Trophoblast cell (in vitro differentiated cells and primary cell): ENCODE measurements at regions not wholly inside any gene's neighbourhood (a gene's known extent, or its start where the extent isn't known, plus 50 kb on each side); places are given as distances from the start of the nearest gene placed in this dataset.
A peak's percentile ranks its signal among the peaks of the same experiment; 100 is the strongest.

ENCODE experiments used
- DNase-seq, 2 donors: peaks; one replicate each; pipeline ENCODE4 v3.0.0-alpha.2; 2016
- H2AFZ ChIP-seq: 2 replicates; pipeline ENCODE4 v1.6.1; 2013; ENCODE audit warnings: low read length, moderate library complexity, mild to moderate bottlenecking; ENCODE audit not compliant: insufficient read depth, poor library complexity
- H2AK5ac ChIP-seq: 2 replicates; pipeline ENCODE4 v1.6.1; 2013; ENCODE audit warnings: mild to moderate bottlenecking, low read length
- H2BK120ac ChIP-seq: 2 replicates; pipeline ENCODE4 v1.6.1; 2013; ENCODE audit warnings: low read length, mild to moderate bottlenecking, moderate library complexity; ENCODE audit not compliant: insufficient read depth, poor library complexity
- H2BK12ac ChIP-seq: 2 replicates; pipeline ENCODE4 v1.6.1; 2013; ENCODE audit warnings: mild to moderate bottlenecking, low read length, moderate library complexity
- H2BK5ac ChIP-seq: 2 replicates; pipeline ENCODE4 v1.6.1; 2013; ENCODE audit warnings: low read length, low read depth, moderate library complexity, mild to moderate bottlenecking; ENCODE audit not compliant: poor library complexity
- H3K14ac ChIP-seq: 2 replicates; pipeline ENCODE4 v1.6.1; 2013; ENCODE audit warnings: mild to moderate bottlenecking, low read length
- H3K18ac ChIP-seq: 2 replicates; pipeline ENCODE4 v1.6.1; 2013; ENCODE audit warnings: mild to moderate bottlenecking, low read length
- H3K23ac ChIP-seq: 2 replicates; pipeline ENCODE4 v1.6.1; 2013; ENCODE audit warnings: low read length
- H3K27ac ChIP-seq: 2 replicates; pipeline ENCODE4 v1.5.1; 2013; ENCODE audit warnings: low read depth, mild to moderate bottlenecking, inconsistent platforms, low read length, moderate library complexity
- H3K27me3 ChIP-seq: 2 replicates; pipeline ENCODE4 v1.6.1; 2013; ENCODE audit warnings: inconsistent platforms, mild to moderate bottlenecking, low read length, moderate library complexity; ENCODE audit not compliant: insufficient read depth
- H3K36me3 ChIP-seq, 2 experiments: 1 replicate in 1 of 2; 2 replicates in 1 of 2; pipeline ENCODE4 v1.6.1; 2013; ENCODE audit warnings: low read length in 2 of 2, mild to moderate bottlenecking in 2 of 2, moderate library complexity in 1 of 2; ENCODE audit not compliant: insufficient read depth in 2 of 2, control insufficient read depth in 1 of 2
- H3K4ac ChIP-seq: 2 replicates; pipeline ENCODE4 v1.6.1; 2013; ENCODE audit warnings: low read depth, mild to moderate bottlenecking, low read length, moderate library complexity
- H3K4me1 ChIP-seq, 2 experiments: 1 replicate in 1 of 2; 2 replicates in 1 of 2; pipeline ENCODE4 v1.6.1; 2013; ENCODE audit warnings: low read length in 2 of 2, mild to moderate bottlenecking in 2 of 2, moderate library complexity in 1 of 2; ENCODE audit not compliant: insufficient read depth in 2 of 2, control insufficient read depth in 1 of 2
- H3K4me2 ChIP-seq: 2 replicates; pipeline ENCODE4 v1.6.1; 2013; ENCODE audit warnings: inconsistent platforms, mild to moderate bottlenecking, low read length, moderate library complexity
- H3K4me3 ChIP-seq: 2 replicates; pipeline ENCODE4 v1.5.1; 2013; ENCODE audit warnings: mild to moderate bottlenecking, low read depth, low read length, inconsistent platforms
- H3K79me1 ChIP-seq: one replicate; pipeline ENCODE4 v1.6.1; 2013; ENCODE audit warnings: low read length
- H3K79me2 ChIP-seq: 2 replicates; pipeline ENCODE4 v1.6.1; 2013; ENCODE audit warnings: low read length, mild to moderate bottlenecking; ENCODE audit not compliant: control insufficient read depth, insufficient read depth, poor library complexity
- H3K9ac ChIP-seq: 2 replicates; pipeline ENCODE4 v1.6.1; 2013; ENCODE audit warnings: mild to moderate bottlenecking, low read length
- H3K9me3 ChIP-seq: 2 replicates; pipeline ENCODE4 v1.6.1; 2013; ENCODE audit warnings: low read depth, mild to moderate bottlenecking, control low read depth, inconsistent platforms, low read length; ENCODE audit not compliant: insufficient read depth
- H4K12ac ChIP-seq: 2 replicates; pipeline ENCODE4 v1.6.1; 2013; ENCODE audit warnings: low read depth, mild to moderate bottlenecking, low read length, moderate library complexity
- H4K8ac ChIP-seq: 2 replicates; pipeline ENCODE4 v1.6.1; 2013; ENCODE audit warnings: low read depth, mild to moderate bottlenecking, low read length, moderate library complexity
- H4K91ac ChIP-seq: one replicate; pipeline ENCODE4 v1.6.1; 2013; ENCODE audit warnings: low read depth, mild to moderate bottlenecking, low read length, moderate library complexity
- WGBS: extraction: QIAGEN DNeasy Blood & Tissue Kit; methylation state at CpG from one replicate; pipeline ENCODE4 v1.1.7; 2013; ENCODE audit warnings: missing lambda C conversion rate; ENCODE audit not compliant: insufficient read length, insufficient coverage; ENCODE audit errors: extremely low coverage; 5-methylcytosine and 5-hydroxymethylcytosine counted together

DNA sequence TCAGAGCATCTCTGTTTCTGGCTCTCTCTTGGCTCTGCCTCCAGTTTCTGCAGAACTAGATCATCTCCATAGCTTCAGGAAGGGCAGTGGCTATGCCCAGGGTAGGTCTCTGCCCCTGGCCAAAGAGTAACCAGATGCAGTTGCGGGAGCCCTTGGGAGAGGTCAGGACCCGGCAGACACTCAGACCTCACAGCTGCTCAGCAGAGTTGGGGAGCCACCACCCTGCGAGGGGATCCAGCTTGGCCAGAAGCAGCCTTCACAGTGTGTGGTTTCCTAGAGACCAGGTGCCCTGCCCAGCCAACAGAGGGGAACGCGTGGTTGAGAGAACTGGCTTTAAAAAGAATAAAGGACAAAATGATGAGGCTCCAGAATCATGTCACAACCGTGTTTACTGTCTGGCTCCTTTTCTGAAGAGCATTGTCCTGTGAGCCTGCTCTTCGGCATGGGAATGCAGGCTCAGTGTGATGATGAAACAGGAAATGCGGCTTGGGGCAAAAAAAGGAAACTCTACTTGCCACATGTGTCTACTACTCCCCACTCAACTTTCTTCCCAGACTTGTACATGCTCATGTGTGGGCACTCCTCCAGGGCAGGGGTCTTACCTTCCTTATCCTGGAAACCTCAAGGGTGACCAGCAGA, 243.1 kb downstream of the INHBA start:
- Histone ChIP-seq H3K9ac (no peak overlapping the region), H3K9me3 (no peaks in the 10 kb centered on the region), H3K4ac (no peak overlapping the region), H3K79me2 (no peaks in the 10 kb centered on the region), H3K36me3 (no peaks in the 10 kb centered on the region), H3K79me1 (peaks cover 2% of the 10 kb centered on the region), H4K91ac (peak overlapping the region; percentile 55), H2AK5ac (no peak overlapping the region), H3K23ac (no peak overlapping the region), H3K4me3 (no peak overlapping the region), H2AFZ (no peak overlapping the region), H4K8ac (peak overlapping the region; percentile 54), H3K18ac (peak overlapping the region; percentile 29), H3K27me3 (no peaks in the 10 kb centered on the region), H2BK12ac (no peak overlapping the region), H2BK5ac (no peak overlapping the region), H3K27ac (no peak overlapping the region), H4K12ac (peak overlapping the region; percentile 7), H3K4me2 (no peak overlapping the region), H2BK120ac (peak overlapping the region; percentile 25), H3K14ac (peak overlapping the region; percentile 28), H3K4me1 (peaks cover 5 to 6% of the 10 kb centered on the region in 2 experiments)
- peak in 1 of 2 donors; percentile 5 for DNase-seq
- no CpG with 5 or more reads among the region's 8 CpGs for WGBS

DNA sequence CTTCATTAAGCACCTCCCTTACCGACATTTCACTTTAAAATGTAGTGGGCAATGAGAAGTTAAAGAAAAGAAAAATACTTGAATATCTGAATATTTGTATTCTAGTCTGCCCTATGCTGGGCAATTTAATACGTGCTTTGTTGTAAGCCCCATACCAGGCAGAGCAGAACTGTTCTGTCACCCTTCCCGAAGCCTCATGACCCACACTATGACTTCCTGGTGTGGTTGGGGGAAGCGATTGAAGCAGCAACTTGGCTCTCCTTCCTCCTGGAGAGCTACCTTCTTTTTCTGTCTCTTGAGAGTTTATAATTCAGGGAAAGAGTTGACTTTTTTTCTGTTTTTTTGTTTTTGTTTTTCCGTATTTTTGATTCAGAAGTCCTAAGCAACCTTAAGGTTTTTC, 243.7 kb downstream of the INHBA start:
- DNase-seq: no peak

DNA sequence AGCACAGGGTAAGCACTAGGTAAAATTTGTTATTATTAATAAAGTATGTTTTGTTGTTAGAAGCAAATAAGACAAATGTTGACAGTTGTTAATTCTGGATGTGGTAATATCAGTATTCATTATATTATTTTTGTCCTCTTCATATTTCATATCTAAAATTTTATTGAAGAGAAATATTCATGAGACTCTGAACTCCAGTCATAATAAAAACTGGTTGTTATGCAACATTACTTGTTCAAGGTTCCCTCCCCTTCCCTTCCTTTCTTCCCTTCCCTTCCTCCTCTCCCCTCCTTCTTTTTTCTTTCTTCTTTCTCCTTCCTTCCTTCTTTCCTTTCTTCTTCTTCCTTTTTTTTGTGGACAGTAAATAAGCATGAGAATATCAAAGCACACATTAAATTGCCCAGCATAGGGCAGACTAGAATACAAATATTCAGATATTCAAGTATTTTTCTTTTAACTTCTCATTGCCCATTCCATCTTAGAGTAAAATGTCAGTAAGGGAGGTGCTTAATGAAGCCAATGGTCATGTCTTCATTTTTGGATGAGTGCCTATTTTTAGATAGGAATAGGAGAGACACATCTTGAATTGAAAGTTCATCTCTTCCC, 245.0 kb downstream of the INHBA start:
- H4K8ac ChIP-seq: no peak overlapping the region
- peaks cover 5 to 6% of the 10 kb centered on the region in 2 experiments for H3K4me1 ChIP-seq
- no peaks in the 10 kb centered on the region for H3K36me3 ChIP-seq
- no peak for DNase-seq
- H3K79me1 ChIP-seq: peaks cover 2% of the 10 kb centered on the region
- H3K4me2 ChIP-seq: no peak overlapping the region
- no peak overlapping the region for H3K18ac ChIP-seq
- H3K27me3 ChIP-seq: no peaks in the 10 kb centered on the region
- no peak overlapping the region for H3K4me3 ChIP-seq
- no peak overlapping the region for H2BK120ac ChIP-seq
- no peaks in the 10 kb centered on the region for H3K79me2 ChIP-seq
- H3K23ac ChIP-seq: no peak overlapping the region
- H2BK12ac ChIP-seq: no peak overlapping the region
- no peak overlapping the region for H3K27ac ChIP-seq
- H2AK5ac ChIP-seq: no peak overlapping the region
- H2BK5ac ChIP-seq: no peak overlapping the region
- H3K9me3 ChIP-seq: no peaks in the 10 kb centered on the region
- no peak overlapping the region for H4K12ac ChIP-seq
- H2AFZ ChIP-seq: no peak overlapping the region
- H3K9ac ChIP-seq: no peak overlapping the region
- H3K4ac ChIP-seq: no peak overlapping the region
- no peak overlapping the region for H4K91ac ChIP-seq
- H3K14ac ChIP-seq: no peak overlapping the region

More for the DNA sequence above, 243.7 kb downstream of the INHBA start:
- no peak overlapping the region for H2AK5ac ChIP-seq
- H3K23ac ChIP-seq: no peak overlapping the region
- H3K9ac ChIP-seq: no peak overlapping the region
- H3K79me1 ChIP-seq: peaks cover 2% of the 10 kb centered on the region
- H2BK120ac ChIP-seq: no peak overlapping the region
- no peak overlapping the region for H3K4me2 ChIP-seq
- no peak overlapping the region for H4K12ac ChIP-seq
- no peak overlapping the region for H4K8ac ChIP-seq
- H3K4ac ChIP-seq: no peak overlapping the region
- H3K9me3 ChIP-seq: no peaks in the 10 kb centered on the region
- no peaks in the 10 kb centered on the region for H3K79me2 ChIP-seq
- H3K27ac ChIP-seq: no peak overlapping the region
- no peak overlapping the region for H2BK5ac ChIP-seq
- H3K4me1 ChIP-seq: peaks cover 5 to 6% of the 10 kb centered on the region in 2 experiments
- no CpG with 5 or more reads among the region's 5 CpGs for WGBS
- no peak overlapping the region for H4K91ac ChIP-seq
- H2AFZ ChIP-seq: no peak overlapping the region
- no peak overlapping the region for H3K18ac ChIP-seq
- H3K4me3 ChIP-seq: no peak overlapping the region
- no peak overlapping the region for H3K14ac ChIP-seq
- H3K36me3 ChIP-seq: no peaks in the 10 kb centered on the region
- H2BK12ac ChIP-seq: no peak overlapping the region
- no peaks in the 10 kb centered on the region for H3K27me3 ChIP-seq

DNA sequence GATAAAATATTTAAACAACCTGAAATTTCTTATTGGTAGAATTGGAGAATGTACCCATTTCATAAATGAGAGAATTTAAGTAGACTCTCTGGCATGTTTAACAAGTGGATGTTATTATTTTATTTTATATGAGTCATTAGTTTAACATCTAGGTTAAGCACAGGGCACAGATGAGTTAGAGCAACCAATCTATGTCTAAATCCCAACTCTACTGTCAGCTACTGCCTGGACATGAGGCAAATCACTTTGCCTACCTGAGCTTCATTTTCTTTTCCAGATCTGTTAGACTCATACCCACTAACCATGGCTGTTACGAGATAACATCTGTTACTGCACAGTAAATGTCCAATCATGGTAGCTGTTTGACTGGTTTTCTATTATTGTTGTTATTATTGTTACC, 251.1 kb downstream of the INHBA start:
- no peak overlapping the region for H4K8ac ChIP-seq
- no peak overlapping the region for H2BK120ac ChIP-seq
- H4K12ac ChIP-seq: no peak overlapping the region
- H2AK5ac ChIP-seq: no peak overlapping the region
- no peaks in the 10 kb centered on the region for H3K27me3 ChIP-seq
- H4K91ac ChIP-seq: no peak overlapping the region
- no peak overlapping the region for H3K9ac ChIP-seq
- H3K79me2 ChIP-seq: no peaks in the 10 kb centered on the region
- no peak overlapping the region for H3K27ac ChIP-seq
- H3K14ac ChIP-seq: no peak overlapping the region
- H3K36me3 ChIP-seq: no peaks in the 10 kb centered on the region
- no peak overlapping the region for H3K18ac ChIP-seq
- no peak overlapping the region for H3K4me3 ChIP-seq
- no peak overlapping the region for H3K23ac ChIP-seq
- peaks cover 2 to 6% of the 10 kb centered on the region in 2 experiments for H3K4me1 ChIP-seq
- H3K9me3 ChIP-seq: peaks cover 2% of the 10 kb centered on the region
- H3K4me2 ChIP-seq: no peak overlapping the region
- WGBS: no CpG with 5 or more reads among the region's 1 CpG
- H2BK5ac ChIP-seq: no peak overlapping the region
- no peak overlapping the region for H3K4ac ChIP-seq
- H2BK12ac ChIP-seq: no peak overlapping the region
- peaks cover 4% of the 10 kb centered on the region for H3K79me1 ChIP-seq
- no peak overlapping the region for H2AFZ ChIP-seq
- DNase-seq: peak in 1 of 2 donors; percentile 31
